AG04450 (cell line): ENCODE measurements at regions not wholly inside any gene's neighbourhood (a gene's known extent, or its start where the extent isn't known, plus 50 kb on each side); places are given as distances from the start of the nearest gene placed in this dataset.
A peak's percentile ranks its signal among the peaks of the same experiment; 100 is the strongest.

ENCODE experiments used
- CTCF ChIA-PET: fragments of 300-600, 350-600 bp; formaldehyde crosslinking; extraction: SDS; loops from one replicate; lab custom pipeline; 2022; ENCODE audit warnings: antibody characterized with exemption, inconsistent platforms; lab: Charles Lee
- POLR2A ChIA-PET: fragments of 350-600 bp; formaldehyde crosslinking; extraction: SDS; loops from one replicate; lab custom pipeline; 2021; ENCODE audit warnings: antibody characterized with exemption, inconsistent platforms; lab: Yijun Ruan, JAX
- DNase-seq: peaks from one replicate; pipeline ENCODE4 v3.0.0-alpha.2; 2011; ENCODE audit warnings: low read depth, low spot score
- H3K27ac ChIP-seq: one replicate; pipeline ENCODE4 v1.5.1; 2012; ENCODE audit warnings: low read depth, low read length, control low read depth
- H3K27me3 ChIP-seq: one replicate; pipeline ENCODE4 v1.6.0; 2012; ENCODE audit warnings: low read length; ENCODE audit not compliant: control insufficient read depth, insufficient read depth
- H3K4me3 ChIP-seq: 2 replicates; pipeline ENCODE4 v1.5.1; 2011; ENCODE audit warnings: mild to moderate bottlenecking, low read depth, low read length, control low read depth
- H3K9me3 ChIP-seq: 2 replicates; pipeline ENCODE4 v1.5.1; 2012; ENCODE audit warnings: low read length; ENCODE audit not compliant: control insufficient read depth, insufficient read depth
- CTCF ChIP-seq: IDR thresholded peaks from 2 replicates; pipeline ENCODE4 v1.5.1; 2011; ENCODE audit warnings: low read depth, low read length, control low read depth, inconsistent platforms

- ChIA-PET CTCF (no interaction called here), POLR2A (no interaction called here)
- Histone ChIP-seq H3K4me3 (no peak overlapping the region), H3K27ac (no peak overlapping the region), H3K9me3 (peaks cover 7% of the 10 kb centered on the region; the same call in 1 of the 2 replicates), H3K27me3 (no peaks in the 10 kb centered on the region)
- TF ChIP-seq CTCF, result no peak
- DNase-seq, result no peak
Measured at GRCh38 chr3:95894820-95895219, 919.6 kb upstream of the EPHA6 start.

GRCh38 chr3:95899494-95899893 lies 914.9 kb upstream of the EPHA6 start:
- peaks cover 2% of the 10 kb centered on the region; the same call in 1 of the 2 replicates for H3K9me3 ChIP-seq
- H3K27me3 ChIP-seq, result no peaks in the 10 kb centered on the region
- CTCF ChIA-PET, result no interaction called here
- peak; percentile 11 for DNase-seq
- H3K27ac ChIP-seq, result no peak overlapping the region
- TF ChIP-seq CTCF, result no peak
- POLR2A ChIA-PET, result interaction anchor here (0.9 kb wide), 1 partner anchor 24 kb away, joined by 3 read pairs; no protein-coding TSS in a partner anchor
- H3K4me3 ChIP-seq, result no peak overlapping the region

- Histone ChIP-seq H3K9me3 (no peaks in the 10 kb centered on the region), H3K27ac (peak overlapping the region; percentile 59), H3K27me3 (no peaks in the 10 kb centered on the region), H3K4me3 (no peak overlapping the region)
- ChIA-PET CTCF (no interaction called here), POLR2A (interaction anchor here (0.9 kb wide), 1 partner anchor 23 kb away, joined by 3 read pairs; no protein-coding TSS in a partner anchor)
- TF ChIP-seq CTCF, result no peak
- DNase-seq, result no peak
Measured at GRCh38 chr3:95899911-95900310, 914.5 kb upstream of the EPHA6 start.

- H3K27me3 ChIP-seq, result no peaks in the 10 kb centered on the region
- H3K4me3 ChIP-seq, result no peak overlapping the region
- POLR2A ChIA-PET, result no interaction called here
- no peak overlapping the region for H3K27ac ChIP-seq
- TF ChIP-seq CTCF, result no peak
- H3K9me3 ChIP-seq, result peaks cover 2% of the 10 kb centered on the region; the same call in 1 of the 2 replicates
- CTCF ChIA-PET, result no interaction called here
- no peak for DNase-seq
Measured at GRCh38 chr3:95901948-95902347, 912.4 kb upstream of the EPHA6 start.

GRCh38 chr3:95905182-95905581 lies 909.2 kb upstream of the EPHA6 start:
- TF ChIP-seq CTCF, result no peak
- CTCF ChIA-PET, result no interaction called here
- H3K27ac ChIP-seq, result no peak overlapping the region
- POLR2A ChIA-PET, result no interaction called here
- DNase-seq, result no peak
- no peak overlapping the region for H3K4me3 ChIP-seq
- no peaks in the 10 kb centered on the region for H3K27me3 ChIP-seq
- H3K9me3 ChIP-seq, result peaks cover 2% of the 10 kb centered on the region; the same call in 1 of the 2 replicates
